ENCODE measurements at regions not wholly inside any gene's neighbourhood (a gene's known extent, or its start where the extent isn't known, plus 50 kb on each side); places are given as distances from the start of the nearest gene placed in this dataset.

DNA sequence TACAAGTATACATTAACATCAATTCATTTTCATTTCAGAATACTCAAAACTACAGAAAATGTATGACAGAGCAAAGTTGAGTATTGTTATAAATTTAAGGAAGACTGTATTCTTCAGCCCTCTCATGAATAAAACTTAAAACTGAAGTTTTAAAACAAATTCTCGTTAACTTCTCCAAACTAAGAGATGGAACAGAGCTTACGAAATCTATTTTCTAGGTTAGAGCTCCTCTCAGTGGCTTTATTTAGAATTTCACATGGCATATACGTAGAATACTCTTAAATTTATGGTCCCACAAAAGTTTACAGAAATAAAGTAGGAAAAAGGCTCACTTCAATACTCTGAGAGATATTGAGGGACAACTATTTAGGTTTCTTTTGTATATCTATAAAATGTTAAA lies 612.1 kb downstream of the KCNJ3 start:
- Histone ChIP-seq H3K4me2 (ENCODE audit: low read length) (no peak overlapping the region), H3K9me3 (ENCODE audit: low read length) (no peaks in the 10 kb centered on the region), H4K20me1 (ENCODE audit: insufficient read depth, low read length) (no peaks in the 10 kb centered on the region), H2AFZ (ENCODE audit: low read length) (0 out of 2 replicates have a peak overlapping the region, but pooled peaks have one; percentile 35), H3K4me1 (ENCODE audit: insufficient read depth, low read length, poor library complexity, severe bottlenecking) (no peaks in the 10 kb centered on the region), H3K79me2 (ENCODE audit: insufficient read depth, low read depth, low read length) (no peaks in the 10 kb centered on the region), H3K4me3 (ENCODE audit: low read depth, low read length, poor library complexity, severe bottlenecking) (no peak overlapping the region), H3K9me2 (ENCODE audit: insufficient read depth, low read length) (no peaks in the 10 kb centered on the region), H3K36me3 (ENCODE audit: insufficient read depth, low read length) (no peaks in the 10 kb centered on the region), H3K27ac (ENCODE audit: low read depth, low read length, poor library complexity, severe bottlenecking) (no peak overlapping the region)
- ChIA-PET POLR2A (interaction anchor here (1.2 kb wide), 1 partner anchor 11 kb away, joined by 3 read pairs; no protein-coding TSS in a partner anchor), CTCF (ENCODE audit: unreplicated experiment) (no interaction called here)
- TF ChIP-seq EZH2phosphoT487 (IDR thresholded peaks at IDR 0.05; ENCODE audit: borderline replicate concordance, low read depth, low read length): no peak
- TF ChIP-seq, protein P1, sequence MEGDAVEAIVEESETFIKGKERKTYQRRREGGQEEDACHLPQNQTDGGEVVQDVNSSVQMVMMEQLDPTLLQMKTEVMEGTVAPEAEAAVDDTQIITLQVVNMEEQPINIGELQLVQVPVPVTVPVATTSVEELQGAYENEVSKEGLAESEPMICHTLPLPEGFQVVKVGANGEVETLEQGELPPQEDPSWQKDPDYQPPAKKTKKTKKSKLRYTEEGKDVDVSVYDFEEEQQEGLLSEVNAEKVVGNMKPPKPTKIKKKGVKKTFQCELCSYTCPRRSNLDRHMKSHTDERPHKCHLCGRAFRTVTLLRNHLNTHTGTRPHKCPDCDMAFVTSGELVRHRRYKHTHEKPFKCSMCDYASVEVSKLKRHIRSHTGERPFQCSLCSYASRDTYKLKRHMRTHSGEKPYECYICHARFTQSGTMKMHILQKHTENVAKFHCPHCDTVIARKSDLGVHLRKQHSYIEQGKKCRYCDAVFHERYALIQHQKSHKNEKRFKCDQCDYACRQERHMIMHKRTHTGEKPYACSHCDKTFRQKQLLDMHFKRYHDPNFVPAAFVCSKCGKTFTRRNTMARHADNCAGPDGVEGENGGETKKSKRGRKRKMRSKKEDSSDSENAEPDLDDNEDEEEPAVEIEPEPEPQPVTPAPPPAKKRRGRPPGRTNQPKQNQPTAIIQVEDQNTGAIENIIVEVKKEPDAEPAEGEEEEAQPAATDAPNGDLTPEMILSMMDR (conservative IDR thresholded peaks at IDR 0.05; ENCODE audit: low read length): peak; percentile 86
- peak; percentile 50 for DNase-seq (ENCODE audit: low spot score)
- intact Hi-C loops (cut with micrococcal nuclease; ENCODE audit: unreplicated experiment): loop anchor here (5.0 kb wide), 2 partner anchors 688 to 858 kb away; no protein-coding TSS in a partner anchor
- no TSS peak for BruUV-seq (replicated peaks)

DNA sequence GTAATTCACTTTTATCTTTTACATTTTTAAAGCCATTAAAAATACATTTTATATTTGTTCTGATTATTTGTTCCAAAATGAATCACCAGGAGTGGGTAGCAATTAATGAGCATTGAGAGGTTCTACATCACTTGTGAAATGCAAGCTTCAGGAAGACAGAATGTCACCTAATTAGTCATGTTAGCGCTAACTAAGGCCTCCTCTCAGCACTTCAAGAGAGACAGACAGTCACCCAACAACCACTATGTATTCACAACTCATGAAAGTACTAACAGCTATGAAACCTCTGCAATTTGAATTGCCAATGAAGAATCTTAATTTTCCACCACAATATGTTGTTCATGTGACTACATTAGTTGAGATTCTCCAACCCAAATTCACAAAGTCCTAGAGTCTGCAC lies 611.0 kb downstream of the KCNJ3 start:
- no peak overlapping the region for H3K4me3 ChIP-seq (ENCODE audit: low read depth, low read length, poor library complexity, severe bottlenecking)
- H3K4me1 ChIP-seq (ENCODE audit: insufficient read depth, low read length, poor library complexity, severe bottlenecking): no peaks in the 10 kb centered on the region
- H3K9me3 ChIP-seq (ENCODE audit: low read length): no peaks in the 10 kb centered on the region
- no TSS peak for BruUV-seq (replicated peaks)
- H2AFZ ChIP-seq (ENCODE audit: low read length): no peak overlapping the region
- ChIA-PET CTCF (ENCODE audit: unreplicated experiment) (no interaction called here), POLR2A (no interaction called here)
- no peak for DNase-seq (ENCODE audit: low spot score)
- intact Hi-C loops (cut with micrococcal nuclease; ENCODE audit: unreplicated experiment): loop anchor here (10.0 kb wide), 1 partner anchor 915 kb away; no protein-coding TSS in a partner anchor
- no peak overlapping the region for H3K4me2 ChIP-seq (ENCODE audit: low read length)
- no peaks in the 10 kb centered on the region for H3K79me2 ChIP-seq (ENCODE audit: insufficient read depth, low read depth, low read length)
- TF ChIP-seq, protein P1 (conservative IDR thresholded peaks at IDR 0.05; ENCODE audit: low read length): no peak
- TF ChIP-seq EZH2phosphoT487 (IDR thresholded peaks at IDR 0.05; ENCODE audit: borderline replicate concordance, low read depth, low read length): no peak
- no peaks in the 10 kb centered on the region for H4K20me1 ChIP-seq (ENCODE audit: insufficient read depth, low read length)
- H3K9me2 ChIP-seq (ENCODE audit: insufficient read depth, low read length): no peaks in the 10 kb centered on the region
- H3K36me3 ChIP-seq (ENCODE audit: insufficient read depth, low read length): no peaks in the 10 kb centered on the region
- H3K27ac ChIP-seq (ENCODE audit: low read depth, low read length, poor library complexity, severe bottlenecking): no peak overlapping the region

DNA sequence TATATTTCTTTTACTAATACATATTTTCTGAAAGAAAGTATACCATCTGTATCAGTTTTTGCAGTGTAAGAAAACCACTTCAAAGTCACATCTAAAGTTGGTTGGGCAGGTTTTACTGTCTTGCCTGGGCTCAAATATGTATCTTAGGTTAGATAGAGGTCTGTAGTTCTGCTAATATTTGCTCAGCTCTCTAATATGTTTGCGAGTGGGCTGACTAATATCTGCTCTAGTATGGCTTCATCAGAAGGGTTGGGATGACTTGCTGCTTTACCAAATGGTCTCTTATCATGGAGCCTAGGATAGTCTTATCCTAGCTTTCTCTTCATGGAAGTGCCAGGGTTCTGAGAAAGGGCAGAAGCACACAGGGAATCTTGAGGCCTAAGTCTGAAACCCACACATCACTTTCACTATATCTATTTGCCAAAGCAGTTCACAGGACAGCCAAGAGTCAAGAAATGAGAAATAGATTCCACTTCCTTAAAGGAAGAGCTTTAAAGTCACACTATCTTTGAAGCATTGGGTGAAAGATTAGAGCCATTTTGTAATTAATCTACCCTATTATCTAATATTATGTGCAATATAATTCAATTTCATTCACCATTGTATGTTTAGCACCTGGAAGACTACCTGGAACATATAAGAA lies 610.0 kb downstream of the KCNJ3 start:
- Histone ChIP-seq H3K4me3 (ENCODE audit: low read depth, low read length, poor library complexity, severe bottlenecking) (no peak overlapping the region), H3K4me2 (ENCODE audit: low read length) (no peak overlapping the region), H4K20me1 (ENCODE audit: insufficient read depth, low read length) (no peaks in the 10 kb centered on the region), H2AFZ (ENCODE audit: low read length) (no peak overlapping the region), H3K27ac (ENCODE audit: low read depth, low read length, poor library complexity, severe bottlenecking) (no peak overlapping the region), H3K9me3 (ENCODE audit: low read length) (no peaks in the 10 kb centered on the region), H3K36me3 (ENCODE audit: insufficient read depth, low read length) (no peaks in the 10 kb centered on the region), H3K79me2 (ENCODE audit: insufficient read depth, low read depth, low read length) (no peaks in the 10 kb centered on the region), H3K4me1 (ENCODE audit: insufficient read depth, low read length, poor library complexity, severe bottlenecking) (no peaks in the 10 kb centered on the region), H3K9me2 (ENCODE audit: insufficient read depth, low read length) (no peaks in the 10 kb centered on the region)
- no peak for DNase-seq (ENCODE audit: low spot score)
- no TSS peak for BruUV-seq (replicated peaks)
- intact Hi-C loops (cut with micrococcal nuclease; ENCODE audit: unreplicated experiment): loop anchor here (10.0 kb wide), 1 partner anchor 914 kb away; no protein-coding TSS in a partner anchor
- ChIA-PET POLR2A (interaction anchor here (0.6 kb wide), 1 partner anchor 165 kb away, joined by 3 read pairs; no protein-coding TSS in a partner anchor), CTCF (ENCODE audit: unreplicated experiment) (no interaction called here)
- TF ChIP-seq, protein P1 (conservative IDR thresholded peaks at IDR 0.05; ENCODE audit: low read length): no peak
- no peak for TF ChIP-seq EZH2phosphoT487 (IDR thresholded peaks at IDR 0.05; ENCODE audit: borderline replicate concordance, low read depth, low read length)
